CD1c-positive myeloid dendritic cell (primary cell): ENCODE measurements at regions not wholly inside any gene's neighbourhood (a gene's known extent, or its start where the extent isn't known, plus 50 kb on each side); places are given as distances from the start of the nearest gene placed in this dataset.

Experiments
- DNase-seq: peaks from one replicate; pipeline ENCODE4 v3.0.0-alpha.2; 2016; ENCODE audit errors: extremely low spot score

- DNase-seq: no peak
These were observed 626.3 kb downstream of the TBC1D22A start for GRCh38 chr22:47388778-47389177.

- DNase-seq: no peak
These were observed 625.9 kb downstream of the TBC1D22A start for GRCh38 chr22:47388331-47388730.

- DNase-seq: no peak
These were observed 624.5 kb downstream of the TBC1D22A start for GRCh38 chr22:47386812-47387510.

- no peak for DNase-seq
These were observed 622.5 kb downstream of the TBC1D22A start for GRCh38 chr22:47384977-47385376.

GRCh38 chr22:47382164-47382890 lies 619.9 kb downstream of the TBC1D22A start:
- no peak for DNase-seq

GRCh38 chr22:47381240-47381639 lies 618.8 kb downstream of the TBC1D22A start:
- no peak for DNase-seq

GRCh38 chr22:47380692-47381091 lies 618.2 kb downstream of the TBC1D22A start:
- DNase-seq: no peak

- DNase-seq: no peak
These were observed 616.6 kb downstream of the TBC1D22A start for GRCh38 chr22:47379037-47379436.

GRCh38 chr22:47377926-47378560 lies 615.6 kb downstream of the TBC1D22A start:
- no peak for DNase-seq

- no peak for DNase-seq
These were observed 614.6 kb downstream of the TBC1D22A start for GRCh38 chr22:47376901-47377505.

- DNase-seq: no peak
These were observed 613.9 kb downstream of the TBC1D22A start for GRCh38 chr22:47376322-47376700.

- no peak for DNase-seq
These were observed 613.3 kb downstream of the TBC1D22A start for GRCh38 chr22:47375621-47376321.

GRCh38 chr22:47374901-47375575 lies 612.6 kb downstream of the TBC1D22A start:
- no peak for DNase-seq

- no peak for DNase-seq
These were observed 611.9 kb downstream of the TBC1D22A start for GRCh38 chr22:47374273-47374771.

GRCh38 chr22:47373648-47374272 lies 611.3 kb downstream of the TBC1D22A start:
- DNase-seq: no peak

- no peak for DNase-seq
These were observed 610.3 kb downstream of the TBC1D22A start for GRCh38 chr22:47372596-47373385.

- DNase-seq: no peak
These were observed 609.7 kb downstream of the TBC1D22A start for GRCh38 chr22:47372111-47372581.

- DNase-seq: no peak
These were observed 609.0 kb downstream of the TBC1D22A start for GRCh38 chr22:47371263-47372090.
